HUES48 (cell line): ENCODE measurements at regions not wholly inside any gene's neighbourhood (a gene's known extent, or its start where the extent isn't known, plus 50 kb on each side); places are given as distances from the start of the nearest gene placed in this dataset.

Experiments
- H3K27ac ChIP-seq: one replicate; pipeline ENCODE4 v1.7.0; 2013; ENCODE audit warnings: low read depth, low read length, inconsistent platforms
- H3K27me3 ChIP-seq: 2 replicates; pipeline ENCODE4 v1.6.1; 2013; ENCODE audit warnings: mild to moderate bottlenecking, low read length; ENCODE audit not compliant: control insufficient read depth, insufficient read depth
- H3K36me3 ChIP-seq: 2 replicates; pipeline ENCODE4 v1.6.1; 2013; ENCODE audit warnings: low read length; ENCODE audit not compliant: control insufficient read depth, insufficient read depth
- H3K4me1 ChIP-seq: 2 replicates; pipeline ENCODE4 v1.6.1; 2013; ENCODE audit warnings: mild to moderate bottlenecking, low read length; ENCODE audit not compliant: control insufficient read depth, insufficient read depth
- H3K4me3 ChIP-seq: 2 replicates; pipeline ENCODE4 v1.5.1; 2013; ENCODE audit warnings: mild to moderate bottlenecking, low read depth, low read length
- H3K9ac ChIP-seq: 2 replicates; pipeline ENCODE4 v1.6.1; 2013; ENCODE audit warnings: mild to moderate bottlenecking, low read depth, low read length, moderate library complexity
- H3K9me3 ChIP-seq: 2 replicates; pipeline ENCODE4 v1.6.1; 2013; ENCODE audit warnings: low read length; ENCODE audit not compliant: control insufficient read depth, insufficient read depth

DNA sequence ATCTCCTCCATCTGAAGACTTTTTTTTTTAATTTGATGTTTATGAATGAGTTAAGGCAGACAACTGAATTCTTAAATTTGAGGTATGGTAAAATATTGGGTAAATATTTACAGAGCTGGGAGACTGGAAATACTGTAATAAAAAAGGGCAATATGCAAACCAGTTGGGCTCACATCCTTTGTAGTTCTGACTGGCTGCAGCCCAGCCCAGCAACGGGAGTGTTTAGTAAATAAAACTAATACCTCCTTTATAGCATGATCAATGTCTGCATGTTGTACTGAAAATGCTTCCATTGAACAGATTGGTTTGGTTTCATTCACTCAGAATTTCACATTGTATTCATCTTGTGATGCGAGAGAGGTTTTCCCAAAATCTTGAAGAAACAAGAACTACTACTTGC lies 365.0 kb downstream of the DMRT2 start:
- H3K4me1 ChIP-seq, result no peaks in the 10 kb centered on the region
- H3K4me3 ChIP-seq, result no peak overlapping the region
- H3K9ac ChIP-seq, result no peak overlapping the region
- no peaks in the 10 kb centered on the region for H3K36me3 ChIP-seq
- no peak overlapping the region for H3K27ac ChIP-seq
- H3K27me3 ChIP-seq, result no peaks in the 10 kb centered on the region
- H3K9me3 ChIP-seq, result peaks cover under 1% of the 10 kb centered on the region; the same call in 1 of the 2 replicates

DNA sequence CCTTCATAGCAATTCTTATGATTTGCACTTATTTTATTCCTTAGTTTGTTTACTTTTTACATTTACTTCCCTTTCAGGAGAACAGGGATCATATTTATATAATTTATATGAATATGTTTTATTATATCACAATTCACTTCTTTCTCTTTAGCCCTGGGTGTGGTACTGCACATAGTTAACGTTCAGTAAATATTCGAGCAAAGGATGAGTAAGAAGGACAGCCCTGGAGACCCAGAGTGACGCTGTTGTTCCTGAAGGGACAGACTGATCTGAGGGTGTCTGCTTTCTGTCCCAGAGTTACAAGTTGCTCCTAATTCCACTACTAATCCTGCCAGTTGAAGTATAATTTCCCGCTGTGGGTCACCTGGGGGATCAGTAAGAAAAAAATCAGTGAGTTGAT lies 366.1 kb downstream of the DMRT2 start:
- Histone ChIP-seq H3K9me3 (peaks cover 5% of the 10 kb centered on the region; the same call in 1 of the 2 replicates), H3K9ac (no peak overlapping the region), H3K27ac (no peak overlapping the region), H3K36me3 (no peaks in the 10 kb centered on the region), H3K4me1 (no peaks in the 10 kb centered on the region), H3K27me3 (no peaks in the 10 kb centered on the region), H3K4me3 (no peak overlapping the region)

DNA sequence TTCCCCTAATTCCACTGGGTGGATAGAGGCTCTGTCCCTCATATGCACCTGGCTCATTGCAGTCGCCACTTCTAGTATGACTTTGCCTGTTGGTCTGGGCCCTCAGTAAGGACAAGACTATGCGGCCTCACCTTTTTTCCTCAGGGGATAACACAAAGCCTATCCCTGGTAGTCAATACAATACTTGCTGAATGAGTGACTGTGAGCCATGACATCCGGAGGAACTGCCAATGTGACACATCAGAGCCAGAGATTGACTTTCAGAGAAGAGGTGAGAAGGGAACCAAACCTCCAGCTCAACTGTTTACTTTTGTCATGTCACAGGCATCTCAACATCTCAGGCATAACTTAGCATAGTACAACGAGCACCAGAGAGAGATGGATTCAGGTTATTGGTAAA lies 371.3 kb downstream of the DMRT2 start:
- Histone ChIP-seq H3K9ac (no peak overlapping the region), H3K27me3 (no peaks in the 10 kb centered on the region), H3K27ac (no peak overlapping the region), H3K9me3 (peaks cover 20% of the 10 kb centered on the region), H3K36me3 (no peaks in the 10 kb centered on the region), H3K4me1 (no peaks in the 10 kb centered on the region), H3K4me3 (no peak overlapping the region)

DNA sequence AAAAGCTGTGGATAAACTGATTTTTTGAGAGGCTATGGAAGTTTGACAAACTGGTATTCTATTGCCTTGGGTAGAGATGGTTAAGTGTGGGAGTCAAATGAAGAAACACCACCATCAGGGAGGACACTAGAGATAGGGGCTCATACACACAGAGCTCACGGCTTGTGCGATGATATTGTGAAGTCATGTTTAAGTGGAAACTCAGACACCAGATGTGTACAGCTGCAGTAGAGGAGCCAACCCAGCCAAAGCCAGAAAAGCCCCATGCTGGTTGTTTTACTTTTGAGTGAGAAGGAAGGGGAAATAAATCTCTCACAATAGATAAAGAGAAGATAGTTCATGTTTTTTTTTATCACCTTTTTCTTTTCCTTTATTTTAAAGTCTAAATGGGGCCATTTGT lies 377.7 kb downstream of the DMRT2 start:
- Histone ChIP-seq H3K27me3 (no peaks in the 10 kb centered on the region; the same call in 1 of the 2 replicates), H3K9me3 (peaks cover 15% of the 10 kb centered on the region), H3K9ac (no peak overlapping the region), H3K4me1 (no peaks in the 10 kb centered on the region), H3K4me3 (no peak overlapping the region), H3K27ac (no peak overlapping the region), H3K36me3 (no peaks in the 10 kb centered on the region)

DNA sequence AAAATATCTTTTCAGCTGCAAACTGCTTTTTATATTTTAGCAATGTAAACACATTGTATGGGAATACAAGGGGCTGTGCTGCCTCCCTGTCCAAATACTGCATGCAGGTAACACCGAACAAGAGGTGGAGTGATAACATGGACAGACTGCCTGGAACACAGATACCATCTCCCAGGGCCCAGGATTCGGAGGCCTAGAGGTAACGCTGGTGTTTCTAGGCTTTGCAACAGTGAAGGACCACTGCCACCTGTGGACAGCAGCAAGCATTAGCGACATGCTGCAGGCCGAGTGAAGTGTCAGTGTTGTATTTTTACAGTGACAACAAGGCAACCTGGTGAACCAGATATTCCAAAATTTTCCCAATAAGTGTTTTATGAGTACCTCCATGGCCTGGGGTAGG lies 379.1 kb downstream of the DMRT2 start:
- Histone ChIP-seq H3K4me1 (no peaks in the 10 kb centered on the region), H3K9ac (no peak overlapping the region), H3K9me3 (peaks cover 15% of the 10 kb centered on the region), H3K4me3 (no peak overlapping the region), H3K36me3 (no peaks in the 10 kb centered on the region), H3K27ac (no peak overlapping the region), H3K27me3 (no peaks in the 10 kb centered on the region; the same call in 1 of the 2 replicates)

DNA sequence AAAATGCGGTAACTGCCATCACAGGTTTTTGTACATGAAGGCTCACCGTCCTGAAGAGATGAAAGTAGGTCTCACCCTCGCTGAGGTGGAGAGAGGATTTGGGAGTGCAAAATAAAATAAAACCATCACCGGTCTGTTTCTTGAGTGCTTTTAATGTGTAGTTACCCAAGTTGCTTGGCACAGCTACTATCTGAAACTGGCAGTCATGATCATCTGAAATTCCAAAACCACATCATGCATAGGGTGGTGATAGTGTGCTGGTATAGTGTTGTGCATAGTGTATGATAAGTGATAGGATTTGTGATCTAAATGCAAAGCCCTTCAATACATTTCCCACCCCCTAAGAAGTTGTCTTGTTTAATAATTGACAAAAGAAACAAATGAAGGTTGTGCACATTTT lies 381.3 kb downstream of the DMRT2 start:
- Histone ChIP-seq H3K27ac (no peak overlapping the region), H3K9ac (no peak overlapping the region), H3K27me3 (no peaks in the 10 kb centered on the region; the same call in 1 of the 2 replicates), H3K4me3 (no peak overlapping the region), H3K4me1 (no peaks in the 10 kb centered on the region), H3K36me3 (no peaks in the 10 kb centered on the region), H3K9me3 (no peaks in the 10 kb centered on the region)

DNA sequence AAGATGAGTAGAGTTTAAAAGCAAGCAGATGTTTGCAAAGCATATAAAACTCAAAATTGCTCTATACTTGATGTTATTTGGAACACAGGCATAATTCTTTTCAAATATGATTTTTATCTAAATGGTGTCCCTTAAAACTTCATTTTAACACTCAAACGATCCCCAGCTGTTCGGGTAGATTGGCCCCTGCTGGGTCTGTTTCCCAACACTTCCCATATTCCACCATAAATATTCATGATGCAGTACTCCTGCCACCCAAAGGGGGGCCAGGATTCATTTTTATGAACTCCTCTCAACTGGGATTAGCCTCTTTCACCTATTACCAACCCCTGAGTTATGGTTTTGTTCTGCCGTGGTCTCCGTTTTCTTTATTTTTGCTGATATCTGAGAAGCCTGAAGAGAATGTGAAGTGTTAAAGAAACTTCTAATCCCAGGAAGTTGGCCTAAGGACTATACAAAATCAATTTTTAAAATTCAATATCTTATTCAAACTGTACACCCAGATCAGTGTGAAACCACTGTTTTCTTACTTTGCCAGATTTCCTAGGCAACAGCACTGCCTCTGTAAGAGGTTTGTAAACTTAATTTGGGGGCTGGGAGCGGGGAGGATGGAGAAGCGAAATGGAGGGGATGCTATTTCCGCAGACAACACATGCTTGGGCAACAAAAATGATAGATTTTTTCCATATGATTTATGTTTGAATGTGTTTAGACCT lies 384.1 kb downstream of the DMRT2 start:
- no peaks in the 10 kb centered on the region for H3K4me1 ChIP-seq
- no peak overlapping the region for H3K27ac ChIP-seq
- no peaks in the 10 kb centered on the region for H3K9me3 ChIP-seq
- H3K9ac ChIP-seq, result no peak overlapping the region
- H3K36me3 ChIP-seq, result no peaks in the 10 kb centered on the region
- no peaks in the 10 kb centered on the region for H3K27me3 ChIP-seq
- no peak overlapping the region for H3K4me3 ChIP-seq

DNA sequence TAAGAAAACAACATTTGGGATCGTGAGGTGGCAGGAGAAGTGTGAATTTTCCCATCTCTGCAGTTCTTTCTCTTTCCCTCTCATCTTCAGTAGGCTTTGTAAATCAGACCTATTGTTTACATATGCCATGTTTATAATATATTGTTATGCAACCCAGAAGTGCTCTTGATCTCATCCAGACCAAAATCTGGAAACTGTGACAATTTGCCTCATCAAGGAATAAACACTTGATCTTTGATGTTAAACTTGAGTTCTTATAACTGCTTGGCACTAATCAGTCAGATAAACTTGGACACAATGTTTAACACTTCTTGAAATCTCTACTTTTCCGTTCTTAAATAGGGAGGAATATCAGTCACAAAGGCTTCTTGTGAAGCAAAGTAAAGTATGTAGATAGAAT lies 384.7 kb downstream of the DMRT2 start:
- Histone ChIP-seq H3K4me3 (no peak overlapping the region), H3K9ac (no peak overlapping the region), H3K4me1 (no peaks in the 10 kb centered on the region), H3K27ac (no peak overlapping the region), H3K9me3 (no peaks in the 10 kb centered on the region), H3K36me3 (no peaks in the 10 kb centered on the region), H3K27me3 (no peaks in the 10 kb centered on the region)

DNA sequence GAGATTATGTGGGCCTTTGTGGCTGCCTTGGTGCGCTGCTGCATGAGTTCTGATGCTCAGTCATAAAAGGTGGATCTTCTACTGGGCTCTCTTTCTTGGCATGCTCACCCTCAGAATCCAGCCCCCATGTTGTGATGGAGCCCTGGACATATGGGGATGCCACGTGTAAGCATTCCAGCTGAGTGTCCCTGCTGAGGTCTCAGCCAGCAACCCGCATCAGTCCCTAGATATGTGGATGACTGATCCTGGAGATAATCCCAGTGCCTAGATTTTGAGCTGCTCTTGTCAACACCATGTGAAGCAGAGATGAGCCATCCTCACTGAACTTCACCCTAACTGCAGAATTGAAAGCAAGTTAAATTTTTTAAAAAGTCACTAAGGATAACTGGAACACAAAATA lies 390.1 kb downstream of the DMRT2 start:
- H3K9me3 ChIP-seq, result no peaks in the 10 kb centered on the region
- H3K9ac ChIP-seq, result no peak overlapping the region
- no peaks in the 10 kb centered on the region for H3K27me3 ChIP-seq
- H3K36me3 ChIP-seq, result no peaks in the 10 kb centered on the region
- no peak overlapping the region for H3K27ac ChIP-seq
- H3K4me3 ChIP-seq, result no peak overlapping the region
- no peaks in the 10 kb centered on the region for H3K4me1 ChIP-seq

DNA sequence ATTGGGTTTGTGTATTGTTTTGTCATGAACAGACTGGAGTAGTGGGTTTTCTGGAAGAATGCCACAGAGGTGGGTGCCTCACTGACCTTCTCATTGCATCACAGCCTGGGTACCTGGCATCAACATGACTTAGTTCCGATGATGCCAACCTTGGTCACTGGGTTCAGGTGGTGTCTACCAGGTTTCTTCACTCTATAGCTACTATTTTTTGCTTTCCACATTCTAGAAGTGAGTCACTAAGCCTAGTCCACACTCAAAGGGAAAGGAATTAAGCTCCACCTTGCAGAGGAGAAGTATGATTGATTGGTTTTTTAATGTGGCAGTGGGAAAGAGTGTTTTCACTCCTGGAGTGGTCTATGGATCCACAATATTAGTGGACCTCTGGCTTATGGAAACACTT lies 391.9 kb downstream of the DMRT2 start:
- no peak overlapping the region for H3K9ac ChIP-seq
- H3K9me3 ChIP-seq, result no peaks in the 10 kb centered on the region
- no peak overlapping the region for H3K4me3 ChIP-seq
- no peaks in the 10 kb centered on the region for H3K36me3 ChIP-seq
- H3K27ac ChIP-seq, result no peak overlapping the region
- H3K4me1 ChIP-seq, result no peaks in the 10 kb centered on the region
- H3K27me3 ChIP-seq, result no peaks in the 10 kb centered on the region

DNA sequence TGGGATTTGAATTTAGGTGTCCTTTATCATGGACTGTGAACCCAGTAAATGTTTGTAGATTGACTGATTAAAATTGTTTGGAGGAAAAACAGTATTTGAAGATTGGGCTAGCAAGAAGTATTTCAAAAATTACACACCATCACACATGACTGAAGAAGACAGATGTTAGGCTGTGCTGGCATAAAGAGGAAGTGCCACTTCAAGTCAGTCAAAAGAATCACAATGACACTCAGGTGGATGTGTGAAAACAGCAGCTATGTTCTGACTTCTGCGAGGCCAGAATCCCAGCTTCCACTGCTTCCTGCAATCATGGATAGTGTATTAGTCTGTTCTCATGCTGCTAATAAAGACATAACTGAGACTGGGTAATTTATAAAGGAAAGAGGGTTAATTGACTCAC lies 393.3 kb downstream of the DMRT2 start:
- no peaks in the 10 kb centered on the region for H3K9me3 ChIP-seq
- H3K36me3 ChIP-seq, result no peaks in the 10 kb centered on the region
- H3K9ac ChIP-seq, result no peak overlapping the region
- no peaks in the 10 kb centered on the region for H3K27me3 ChIP-seq
- no peak overlapping the region for H3K4me3 ChIP-seq
- H3K27ac ChIP-seq, result no peak overlapping the region
- no peaks in the 10 kb centered on the region for H3K4me1 ChIP-seq
